D721Med (cell line): ENCODE measurements at regions not wholly inside any gene's neighbourhood (a gene's known extent, or its start where the extent isn't known, plus 50 kb on each side); places are given as distances from the start of the nearest gene placed in this dataset.
A peak's percentile ranks its signal among the peaks of the same experiment; 100 is the strongest.

Experiments
- DNase-seq: peaks from one replicate; pipeline ENCODE4 v3.0.0; 2011; ENCODE audit warnings: low spot score; ENCODE audit not compliant: insufficient read length
- FAIRE-seq: peaks from 2 replicates; lab custom pipeline; 2011; peaks lifted over from hg19 to GRCh38; lab: Jason Lieb, UNC
- CTCF ChIP-seq: IDR thresholded peaks from 2 replicates; pipeline ENCODE4 v1.5.1; 2012; ENCODE audit warnings: mild to moderate bottlenecking, control low read depth; ENCODE audit not compliant: insufficient read depth; ENCODE audit errors: missing control alignments

- FAIRE-seq, result peak; percentile 91
- peak; percentile 21 for TF ChIP-seq CTCF
- DNase-seq, result peak; percentile 52
Observed at GRCh38 chr13:97124915-97125809, 97.0 kb upstream of the MBNL2 start.

GRCh38 chr13:97125810-97126738 lies 96.1 kb upstream of the MBNL2 start:
- FAIRE-seq, result no peak
- DNase-seq, result no peak
- no peak for TF ChIP-seq CTCF

- no peak for TF ChIP-seq CTCF
- no peak for FAIRE-seq
- DNase-seq, result no peak
Observed at GRCh38 chr13:97127842-97128241, 94.3 kb upstream of the MBNL2 start.

GRCh38 chr13:97130190-97130589 lies 91.9 kb upstream of the MBNL2 start:
- no peak for TF ChIP-seq CTCF
- FAIRE-seq, result no peak
- DNase-seq, result no peak

DNA sequence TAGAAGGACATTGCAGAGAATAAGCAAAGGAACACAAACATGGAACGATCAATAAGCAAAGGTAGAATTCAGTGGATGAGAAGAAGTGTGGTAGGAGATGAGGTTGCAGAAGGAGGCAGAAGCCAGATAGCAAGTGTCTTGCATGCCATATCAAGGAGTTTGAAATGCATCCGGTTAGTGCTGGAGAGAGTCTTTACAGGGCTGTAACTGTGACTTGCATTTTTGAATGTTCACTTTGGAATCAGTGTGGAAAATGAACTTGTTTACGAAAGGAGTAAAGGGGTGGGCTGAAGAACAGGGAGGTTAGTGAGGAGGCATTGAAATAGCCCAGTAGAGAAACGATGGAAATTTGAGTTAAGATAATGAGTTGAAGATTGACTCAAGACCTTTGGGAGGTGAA lies 90.7 kb upstream of the MBNL2 start:
- DNase-seq, result no peak
- no peak for FAIRE-seq
- no peak for TF ChIP-seq CTCF

GRCh38 chr13:97133554-97133953 lies 88.6 kb upstream of the MBNL2 start:
- no peak for TF ChIP-seq CTCF
- FAIRE-seq (no peak), DNase-seq (no peak)
